HK-2 (cell line): ENCODE measurements at regions not wholly inside any gene's neighbourhood (a gene's known extent, or its start where the extent isn't known, plus 50 kb on each side); places are given as distances from the start of the nearest gene placed in this dataset.
"Not testable (repeated sequence)": the region's sequence is repeated elsewhere in the genome, so short reads cannot be mapped to it uniquely, and the experiment has no call there.

Experiments used
- DNase-seq: peaks from one replicate; pipeline ENCODE4 v3.0.0-alpha.2; 2018; ENCODE audit not compliant: unreplicated experiment

GRCh38 chr7:108813251-108814014, 243.8 kb downstream of the DNAJB9 start:
- DNase-seq, result no peak

DNA sequence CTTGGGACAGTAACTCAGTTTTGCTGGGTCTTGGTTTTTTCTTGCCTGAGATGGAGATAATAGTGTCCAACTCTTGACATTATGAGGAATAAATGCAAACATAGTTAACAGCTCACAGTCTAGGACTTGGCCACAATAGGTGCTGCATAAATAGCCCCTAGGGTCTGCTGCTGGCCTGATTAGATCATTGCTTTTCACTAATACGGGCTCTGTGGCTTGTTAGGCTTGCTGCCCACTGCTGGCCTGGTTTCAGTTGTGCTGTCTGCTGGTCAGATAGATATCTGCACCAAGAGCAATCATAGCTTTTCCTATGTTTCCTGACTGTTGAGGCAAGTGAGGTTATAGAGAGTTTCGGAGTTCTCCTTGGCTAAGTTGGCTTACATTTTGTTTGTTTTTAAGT, 246.1 kb downstream of the DNAJB9 start:
- DNase-seq, result no peak

GRCh38 chr7:108818742-108819141, 249.1 kb downstream of the DNAJB9 start:
- DNase-seq, result no peak

DNA sequence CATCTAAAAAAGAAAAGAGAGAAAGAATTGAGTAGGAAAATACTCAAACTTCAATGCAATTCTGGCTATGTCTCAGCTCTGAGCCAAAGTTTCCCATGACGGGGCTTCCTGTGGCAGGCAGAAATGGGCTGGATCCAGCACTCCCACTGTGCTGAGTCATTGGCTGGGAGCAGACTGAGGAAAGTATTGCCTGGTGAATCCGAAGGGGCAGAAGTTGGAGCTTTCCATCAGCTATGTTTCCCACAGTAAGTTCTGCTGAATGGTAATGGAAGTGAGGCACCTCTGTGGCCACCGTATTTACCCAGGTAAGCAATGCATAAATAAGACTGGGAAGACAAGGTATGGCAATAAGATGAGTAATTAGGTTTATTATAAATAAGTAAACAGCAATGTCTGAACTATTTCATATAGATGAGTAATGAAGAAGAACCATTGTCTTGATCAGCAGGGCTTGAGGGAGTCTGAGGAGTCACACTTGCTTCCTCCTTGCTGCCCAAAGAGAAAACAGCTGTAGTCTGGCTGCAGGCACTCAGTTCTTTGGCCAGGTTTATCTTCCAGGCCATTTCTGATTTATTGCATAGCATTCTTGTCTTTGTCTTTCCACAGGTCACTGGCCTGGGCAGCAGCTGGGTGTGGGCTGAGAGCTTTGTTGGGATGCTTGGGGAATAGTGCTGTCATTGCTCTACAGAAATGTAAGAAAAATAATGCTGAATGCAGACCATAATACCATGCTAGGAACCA, 255.3 kb downstream of the DNAJB9 start:
- DNase-seq, result peak; percentile 28

DNA sequence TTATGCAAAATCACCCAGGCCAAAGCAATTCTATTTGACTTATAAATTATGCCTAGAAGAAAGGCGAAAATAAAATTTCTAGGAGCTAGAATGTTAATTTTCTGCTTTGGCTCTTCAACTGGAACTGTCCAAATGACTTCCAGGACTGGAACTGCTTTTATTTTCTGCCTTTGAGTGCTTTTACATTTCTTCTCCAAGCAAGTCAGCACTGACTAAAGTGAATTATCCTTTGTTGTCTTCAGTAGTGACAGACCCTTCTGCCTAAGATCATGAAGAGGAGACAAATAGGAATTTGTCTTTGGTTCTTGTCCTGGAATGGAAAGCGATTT, 255.9 kb downstream of the DNAJB9 start:
- DNase-seq, result no peak

- DNase-seq, result no peak
These were observed 266.6 kb downstream of the DNAJB9 start for GRCh38 chr7:108836256-108836655.

DNA sequence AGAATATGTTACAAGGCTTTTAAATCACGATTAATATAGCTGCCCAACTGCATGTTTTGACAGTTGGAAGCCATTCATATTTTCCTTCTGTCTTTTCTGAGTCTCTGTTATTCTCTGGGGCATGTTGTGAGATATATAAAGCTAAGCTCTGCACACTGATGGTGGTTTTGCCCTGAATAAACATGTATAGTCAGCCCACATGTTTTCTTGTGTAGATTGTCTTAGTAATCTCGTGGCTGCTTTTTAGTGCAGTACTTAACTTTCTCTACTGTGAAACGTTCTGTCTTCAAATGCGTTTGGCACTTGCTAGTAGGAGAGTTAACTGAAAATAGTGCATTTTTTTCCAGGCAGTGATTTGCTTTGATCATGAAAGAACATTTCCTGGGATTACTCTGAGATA, 268.5 kb downstream of the DNAJB9 start:
- no peak for DNase-seq

GRCh38 chr7:108839076-108839475, 269.4 kb downstream of the DNAJB9 start:
- DNase-seq, result no peak

DNA sequence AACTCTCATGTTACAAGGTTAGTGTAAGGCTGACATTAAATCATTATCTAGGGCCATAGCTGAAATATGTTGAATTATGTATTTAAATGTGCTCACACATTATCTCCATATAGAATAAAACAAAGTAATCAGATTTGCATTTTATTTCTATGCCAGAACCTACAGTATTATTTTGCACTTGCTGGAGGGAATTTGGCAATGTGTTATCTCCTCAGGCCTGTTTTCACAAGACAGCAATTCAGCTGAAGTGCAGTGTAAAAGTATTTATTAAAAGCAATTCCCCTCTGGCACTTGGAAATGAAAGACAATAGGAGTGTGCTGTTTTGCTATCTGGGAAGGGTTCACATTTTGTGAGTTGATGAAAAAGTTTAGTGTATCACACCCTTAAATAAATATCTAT, 276.3 kb downstream of the DNAJB9 start:
- no peak for DNase-seq

GRCh38 chr7:108846471-108846870, 276.8 kb downstream of the DNAJB9 start:
- DNase-seq, result no peak

GRCh38 chr7:108848486-108848885, 278.8 kb downstream of the DNAJB9 start:
- DNase-seq, result no peak

DNA sequence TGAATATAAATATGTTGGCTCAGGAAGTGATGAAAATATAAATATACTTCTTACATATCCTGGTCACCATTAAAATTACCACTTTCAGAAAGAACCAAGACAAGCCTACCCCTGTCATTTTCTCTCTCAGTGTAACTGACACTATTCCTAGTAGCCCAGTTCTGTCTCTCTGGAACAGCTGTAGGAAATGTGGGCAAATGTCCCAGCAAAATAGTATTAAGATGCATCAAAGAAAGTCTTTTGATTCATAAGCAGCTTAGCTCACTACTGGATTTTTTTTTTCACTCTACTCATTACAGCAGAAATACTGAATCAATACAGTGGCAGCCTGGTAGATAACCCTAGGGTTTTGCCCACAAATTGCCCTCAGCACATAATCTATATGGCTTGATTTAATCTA, 290.9 kb downstream of the DNAJB9 start:
- DNase-seq, result no peak

GRCh38 chr7:108861071-108861470, 291.4 kb downstream of the DNAJB9 start:
- no peak for DNase-seq

DNA sequence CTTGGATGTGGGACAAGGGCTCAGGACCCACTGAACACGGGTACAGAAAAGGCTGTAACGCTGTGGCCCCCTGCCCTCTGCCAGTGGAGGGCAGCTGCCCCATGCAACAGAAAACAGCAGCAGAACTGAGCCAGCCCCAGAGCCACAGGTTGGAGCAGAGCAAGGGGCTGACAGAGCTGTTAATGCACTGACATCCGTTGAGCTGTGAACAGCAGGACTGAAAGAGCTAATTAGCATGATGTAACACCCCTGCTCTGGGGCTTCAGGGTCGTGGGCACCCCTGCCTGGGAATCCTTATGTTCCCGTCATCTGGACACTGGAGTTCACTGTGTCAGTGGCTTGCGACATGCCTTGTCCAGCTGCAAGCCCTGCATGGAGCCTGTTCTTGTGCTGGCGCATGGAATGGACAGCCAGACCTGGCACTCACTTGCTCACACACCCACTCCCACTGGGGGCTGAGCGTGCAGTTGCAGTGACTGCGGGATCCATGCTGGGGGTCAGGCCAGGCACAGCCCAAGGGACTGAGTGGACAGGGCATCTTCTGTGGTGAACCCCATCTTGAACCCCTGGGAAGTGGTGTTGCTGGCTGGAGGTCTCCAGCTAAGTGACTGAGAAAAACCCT, 293.7 kb downstream of the DNAJB9 start:
- DNase-seq, result no peak

- DNase-seq, result no peak
These were observed 299.4 kb downstream of the DNAJB9 start for GRCh38 chr7:108869070-108869469.

- peak; percentile 11 for DNase-seq
These were observed 305.5 kb downstream of the DNAJB9 start for GRCh38 chr7:108875139-108875538.

GRCh38 chr7:108890862-108891261, 321.2 kb downstream of the DNAJB9 start:
- no peak for DNase-seq

DNA sequence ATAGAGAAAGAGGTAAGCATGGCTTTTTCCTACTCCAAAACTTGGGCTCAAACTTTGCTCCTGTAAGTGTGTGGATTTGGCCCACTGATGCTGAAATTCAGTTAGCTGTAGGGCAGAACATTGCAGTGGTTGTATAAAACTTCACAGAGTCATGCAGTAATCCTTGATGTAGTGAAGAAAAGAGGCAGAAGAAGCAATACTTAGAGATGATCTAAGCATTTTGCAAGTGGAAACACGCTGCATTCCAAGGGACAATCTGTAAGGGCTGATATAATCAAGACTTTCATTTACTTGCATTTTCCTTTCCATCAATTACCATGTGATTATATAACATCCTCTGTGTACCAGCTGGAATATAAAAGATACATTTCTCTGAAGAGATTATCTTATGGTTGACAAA, 338.8 kb downstream of the DNAJB9 start:
- no peak for DNase-seq

DNA sequence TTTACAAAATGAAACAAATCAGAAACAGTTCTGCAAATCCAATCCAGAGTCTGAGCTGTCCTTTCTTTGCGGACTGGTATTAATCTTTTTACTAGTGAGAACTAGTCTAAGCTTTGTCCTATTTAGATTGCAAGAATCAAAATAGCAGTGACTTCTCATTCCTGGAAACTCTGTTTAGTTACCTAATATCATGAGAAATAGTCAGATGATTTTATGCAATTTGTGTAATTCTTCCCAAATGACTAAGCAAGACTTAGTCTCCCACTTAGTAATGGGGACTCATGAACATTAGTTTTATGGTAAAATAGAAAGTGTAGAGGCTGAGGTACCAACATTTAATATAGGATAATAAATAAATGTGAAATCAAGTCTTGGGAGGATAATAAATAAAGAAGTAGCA, 341.3 kb downstream of the DNAJB9 start:
- no peak for DNase-seq

DNA sequence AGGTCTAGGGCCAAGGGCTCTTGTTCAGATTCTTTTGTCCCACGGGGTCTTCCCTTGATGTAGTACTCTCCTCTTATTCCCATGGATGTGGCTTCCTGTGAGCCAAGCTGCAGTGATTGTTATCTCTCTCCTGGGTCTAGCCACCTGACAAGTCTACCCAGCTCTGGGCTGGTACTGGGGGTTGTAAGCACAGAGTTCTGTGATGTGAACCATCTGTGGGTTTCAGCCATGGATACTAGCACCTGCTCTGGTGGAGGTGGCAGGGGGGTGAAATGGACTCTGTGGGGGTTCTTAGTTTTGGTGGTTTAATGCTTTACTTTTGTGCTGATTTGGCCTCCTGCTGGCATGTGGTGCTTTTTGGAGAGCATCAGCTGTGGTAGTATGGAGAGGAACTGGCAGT, 350.8 kb downstream of the DNAJB9 start:
- no peak for DNase-seq

- DNase-seq, result not testable (repeated sequence)
These were observed 373.4 kb downstream of the DNAJB9 start for GRCh38 chr7:108943048-108943447.

DNA sequence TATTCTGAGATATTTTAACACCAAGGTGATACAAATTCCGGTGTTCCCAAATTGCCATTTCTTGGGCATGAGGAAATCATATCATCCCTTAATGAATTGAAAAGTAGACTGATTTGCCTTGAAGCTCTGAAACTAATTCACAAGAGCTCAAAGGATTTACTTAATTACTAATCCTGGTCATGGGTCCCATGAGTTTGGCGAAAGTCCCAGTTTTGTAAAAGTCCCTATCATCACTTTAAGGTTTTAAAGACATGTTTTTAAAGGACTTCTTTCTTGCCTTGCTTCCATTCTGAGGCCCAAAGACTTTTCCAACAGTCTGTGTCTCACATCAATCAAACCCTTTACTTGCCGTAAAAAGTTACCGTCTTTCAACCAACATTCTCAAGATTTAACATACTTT, 377.9 kb downstream of the DNAJB9 start:
- DNase-seq, result no peak

DNA sequence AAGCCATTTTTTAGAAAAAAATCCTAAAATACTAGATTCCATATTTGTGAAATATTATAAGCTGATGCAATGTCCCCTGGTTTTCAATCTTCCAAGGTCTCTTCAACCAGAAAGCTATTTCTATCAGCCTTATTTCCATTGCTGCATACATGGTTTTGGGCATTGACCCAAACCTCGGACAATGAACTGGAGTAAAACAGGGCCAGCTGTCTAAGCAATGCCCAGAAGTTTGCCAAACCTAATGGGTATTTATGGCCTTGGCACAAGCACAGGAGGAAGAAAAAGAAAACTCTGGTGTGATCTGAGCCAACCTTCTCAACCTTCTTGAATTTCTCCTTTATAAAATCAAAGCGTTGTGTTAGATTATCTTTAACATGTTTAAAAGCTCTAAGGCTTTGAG, 402.3 kb downstream of the DNAJB9 start:
- no peak for DNase-seq
